GM19324 (cell line): ENCODE measurements at regions not wholly inside any gene's neighbourhood (a gene's known extent, or its start where the extent isn't known, plus 50 kb on each side); places are given as distances from the start of the nearest gene placed in this dataset.

Experiments used
- ATAC-seq: cut with Tn5 transposase; IDR thresholded peaks from one replicate; pipeline ENCODE4 v1.9.1; 2021; ENCODE audit warnings: mild to moderate bottlenecking, moderate library complexity; ENCODE audit not compliant: unreplicated experiment, low FRiP score

GRCh38 chr2:136377423-136378382, 259.8 kb upstream of the CXCR4 start:
- ATAC-seq: no peak

- ATAC-seq: no peak
These were observed 258.9 kb upstream of the CXCR4 start for GRCh38 chr2:136376798-136377211.

DNA sequence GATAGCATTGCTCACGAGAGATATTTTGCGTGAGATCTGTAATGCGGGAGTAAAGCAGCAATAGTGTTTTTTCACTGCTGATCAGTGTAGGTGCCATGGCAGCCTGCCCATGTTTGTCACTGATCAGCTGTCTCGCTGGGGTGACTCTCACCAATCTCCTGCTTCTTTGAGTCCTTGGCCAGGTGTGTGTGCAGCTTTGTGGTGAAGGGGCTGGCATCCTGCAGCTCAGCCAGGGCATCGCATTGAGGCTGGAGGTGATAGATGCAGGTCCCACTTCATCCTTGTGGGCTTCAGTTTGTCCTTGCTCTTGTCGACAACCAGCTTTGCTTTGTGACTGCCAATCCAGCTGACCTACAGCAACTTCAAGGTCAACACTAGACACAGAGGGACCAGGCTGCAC, 258.3 kb upstream of the CXCR4 start:
- no peak for ATAC-seq

DNA sequence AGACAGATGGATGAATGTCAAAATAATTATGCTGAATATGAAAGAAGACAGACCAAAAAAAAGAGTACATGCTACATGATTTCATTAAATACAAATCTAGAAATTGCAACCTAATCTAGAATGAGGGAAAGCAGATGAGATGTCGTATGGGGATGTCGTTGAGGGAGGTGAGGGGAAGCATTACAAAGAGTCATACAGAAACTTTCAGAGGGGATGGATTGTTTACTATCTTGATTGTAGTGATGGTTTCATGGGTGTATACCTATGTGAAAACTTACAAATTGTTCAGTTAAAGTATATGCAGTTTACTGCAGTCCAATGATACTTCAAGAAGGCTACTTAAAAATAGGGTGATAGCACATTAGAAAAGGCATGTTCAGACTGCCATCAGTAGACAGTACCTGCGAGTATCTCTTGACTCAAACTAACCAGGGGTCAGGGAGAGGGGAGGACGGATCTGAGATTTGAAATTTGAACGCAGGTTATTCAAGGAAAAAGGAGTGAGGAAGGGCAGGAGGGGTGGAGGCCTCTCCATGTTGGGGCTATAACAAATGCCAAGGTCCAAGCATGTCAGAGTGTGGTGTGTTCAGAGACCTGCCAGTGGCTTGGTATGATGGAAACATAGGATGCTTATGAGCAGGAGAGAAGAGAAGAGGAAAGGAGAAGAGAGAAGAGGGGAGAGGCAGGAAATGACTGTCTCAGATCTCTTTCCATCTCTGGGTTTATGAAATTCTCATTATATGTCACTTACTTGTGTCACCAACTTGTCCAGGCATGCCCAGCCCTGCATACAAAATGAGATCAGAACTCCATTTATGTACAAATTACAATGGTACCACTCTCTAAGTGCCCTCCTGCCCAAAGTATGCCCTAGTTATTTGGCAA, 257.3 kb upstream of the CXCR4 start:
- peak; percentile 37 for ATAC-seq

DNA sequence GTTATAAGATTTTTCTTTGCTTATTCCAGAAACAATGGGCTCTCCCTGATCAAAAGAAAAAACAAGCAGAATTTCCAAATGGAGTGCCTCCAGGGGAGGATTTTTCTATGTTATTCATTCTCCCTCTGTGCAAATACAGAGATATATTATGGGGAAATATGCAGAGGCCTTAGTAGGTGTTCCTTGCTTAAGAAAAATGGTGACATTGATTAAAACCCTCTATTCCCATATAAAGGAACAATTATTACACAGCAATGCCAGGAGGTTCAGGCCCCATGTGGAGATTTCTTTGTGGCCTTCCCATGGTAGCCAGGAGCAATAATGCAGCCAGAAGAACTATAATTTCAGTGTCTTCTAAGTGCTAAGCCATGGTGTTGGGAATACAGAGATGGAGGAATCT, 255.9 kb upstream of the CXCR4 start:
- no peak for ATAC-seq

DNA sequence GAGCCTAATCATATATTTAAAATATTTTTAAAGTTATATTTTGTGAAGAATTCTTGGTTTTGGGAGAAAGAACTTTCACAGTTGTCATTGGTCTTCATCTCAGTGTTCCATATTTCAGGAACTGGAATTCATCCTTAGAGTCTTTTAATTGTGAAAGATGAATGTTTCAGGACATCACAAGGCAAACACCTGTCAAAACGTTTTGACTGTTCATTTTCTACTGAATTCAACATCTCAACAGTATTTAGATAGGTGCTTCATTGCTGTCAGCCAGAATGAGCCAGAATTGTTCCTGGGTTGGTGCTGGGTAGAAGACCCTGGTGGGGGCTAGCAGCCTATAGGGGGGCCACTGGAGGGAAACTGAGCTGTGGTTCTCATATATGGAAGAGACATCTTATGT, 255.1 kb upstream of the CXCR4 start:
- no peak for ATAC-seq

- ATAC-seq: no peak
These were observed 246.0 kb upstream of the CXCR4 start for GRCh38 chr2:136363900-136364299.

DNA sequence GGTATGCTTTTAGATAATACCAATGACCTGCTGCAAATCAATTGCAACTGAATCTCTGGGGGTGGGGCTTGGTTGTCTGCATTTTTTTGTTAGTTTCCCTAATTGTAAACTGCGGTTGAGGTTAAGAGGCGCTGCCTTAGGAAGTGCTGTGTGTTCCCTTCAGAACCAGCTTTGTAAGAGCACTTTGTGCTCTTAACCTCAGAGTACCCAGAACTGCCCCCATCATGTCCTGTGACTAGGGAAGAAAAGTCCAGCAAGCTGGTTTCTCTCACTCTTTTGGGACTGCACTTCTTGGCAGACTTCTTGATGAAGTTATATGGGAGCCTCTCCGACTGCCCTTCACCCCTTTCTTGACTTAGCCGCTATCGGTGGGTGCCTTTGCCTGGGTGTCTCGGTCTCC, 245.5 kb upstream of the CXCR4 start:
- peak; percentile 9 for ATAC-seq

GRCh38 chr2:136362676-136363390, 244.9 kb upstream of the CXCR4 start:
- ATAC-seq: peak; percentile 59

- ATAC-seq: no peak
These were observed 243.6 kb upstream of the CXCR4 start for GRCh38 chr2:136361521-136361920.

GRCh38 chr2:136360790-136361189, 242.8 kb upstream of the CXCR4 start:
- no peak for ATAC-seq

- ATAC-seq: no peak
These were observed 241.4 kb upstream of the CXCR4 start for GRCh38 chr2:136359121-136359965.

DNA sequence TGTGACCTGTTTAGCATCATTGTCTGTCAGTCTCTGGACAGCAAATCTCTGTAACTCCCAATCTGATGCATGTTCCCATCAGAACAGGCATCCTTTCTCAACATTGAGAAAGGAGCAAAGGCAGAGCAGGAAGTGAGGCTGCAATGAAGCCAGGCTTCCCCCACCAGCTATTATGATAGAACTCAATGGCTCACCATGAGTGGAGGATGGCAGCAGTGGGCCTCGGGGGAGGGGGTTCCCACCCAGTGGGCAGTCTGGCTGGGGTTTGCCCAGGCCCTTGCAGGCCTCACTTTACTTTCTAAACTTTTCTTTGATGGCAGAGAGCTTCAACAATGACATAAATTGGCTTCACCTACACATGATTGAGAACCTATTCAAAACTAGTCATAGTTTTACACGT, 240.6 kb upstream of the CXCR4 start:
- ATAC-seq: no peak

DNA sequence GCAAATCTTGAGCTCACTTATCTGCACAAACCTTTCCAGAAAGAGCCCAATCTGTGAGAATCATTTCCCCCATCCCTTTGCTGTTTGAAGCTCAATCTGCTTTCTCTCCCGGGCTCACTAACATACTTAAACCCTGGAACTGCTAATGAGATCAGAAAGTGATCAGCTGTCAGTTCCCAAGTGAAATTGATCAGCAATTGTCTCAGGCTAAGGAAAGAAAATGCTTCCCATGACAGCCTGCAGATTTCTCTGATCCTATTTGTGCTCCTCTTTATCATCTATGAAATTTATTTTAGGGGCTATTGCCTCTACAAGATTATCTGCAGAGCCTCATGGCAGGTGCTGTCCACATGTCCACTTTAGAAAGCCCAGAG, 239.0 kb upstream of the CXCR4 start:
- no peak for ATAC-seq

GRCh38 chr2:136356125-136357006, 238.4 kb upstream of the CXCR4 start:
- no peak for ATAC-seq

GRCh38 chr2:136351684-136352083, 233.7 kb upstream of the CXCR4 start:
- ATAC-seq: no peak

GRCh38 chr2:136347981-136348380, 230.0 kb upstream of the CXCR4 start:
- no peak for ATAC-seq

- no peak for ATAC-seq
These were observed 226.4 kb upstream of the CXCR4 start for GRCh38 chr2:136344339-136344738.

- ATAC-seq: no peak
These were observed 224.2 kb upstream of the CXCR4 start for GRCh38 chr2:136342138-136342537.
